ENCODE measurements at regions not wholly inside any gene's neighbourhood (a gene's known extent, or its start where the extent isn't known, plus 50 kb on each side); places are given as distances from the start of the nearest gene placed in this dataset.

DNA sequence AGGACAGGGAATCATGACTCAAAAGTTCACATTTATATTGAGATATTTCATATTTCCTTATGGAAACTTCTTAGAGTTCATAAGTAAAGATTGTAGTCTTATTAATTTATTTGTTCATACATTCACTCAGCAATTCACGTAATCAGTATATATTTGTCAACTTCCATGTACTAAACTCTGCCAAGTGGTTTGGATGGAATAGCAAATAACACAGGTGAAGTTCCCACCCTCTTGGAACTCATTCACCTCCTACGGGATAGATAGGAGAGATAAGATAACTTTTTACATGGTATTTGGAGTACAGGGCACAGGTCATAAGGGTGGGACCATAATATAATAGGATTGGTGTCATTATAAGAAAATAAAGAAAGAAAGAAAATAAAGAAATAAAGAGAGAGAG is 234.0 kb downstream of the CDC14C start:
- TF ChIP-seq EZH2 (IDR thresholded peaks at IDR 0.05; ENCODE audit: borderline replicate concordance, low read length) = no peak
- TF ChIP-seq, protein P1, sequence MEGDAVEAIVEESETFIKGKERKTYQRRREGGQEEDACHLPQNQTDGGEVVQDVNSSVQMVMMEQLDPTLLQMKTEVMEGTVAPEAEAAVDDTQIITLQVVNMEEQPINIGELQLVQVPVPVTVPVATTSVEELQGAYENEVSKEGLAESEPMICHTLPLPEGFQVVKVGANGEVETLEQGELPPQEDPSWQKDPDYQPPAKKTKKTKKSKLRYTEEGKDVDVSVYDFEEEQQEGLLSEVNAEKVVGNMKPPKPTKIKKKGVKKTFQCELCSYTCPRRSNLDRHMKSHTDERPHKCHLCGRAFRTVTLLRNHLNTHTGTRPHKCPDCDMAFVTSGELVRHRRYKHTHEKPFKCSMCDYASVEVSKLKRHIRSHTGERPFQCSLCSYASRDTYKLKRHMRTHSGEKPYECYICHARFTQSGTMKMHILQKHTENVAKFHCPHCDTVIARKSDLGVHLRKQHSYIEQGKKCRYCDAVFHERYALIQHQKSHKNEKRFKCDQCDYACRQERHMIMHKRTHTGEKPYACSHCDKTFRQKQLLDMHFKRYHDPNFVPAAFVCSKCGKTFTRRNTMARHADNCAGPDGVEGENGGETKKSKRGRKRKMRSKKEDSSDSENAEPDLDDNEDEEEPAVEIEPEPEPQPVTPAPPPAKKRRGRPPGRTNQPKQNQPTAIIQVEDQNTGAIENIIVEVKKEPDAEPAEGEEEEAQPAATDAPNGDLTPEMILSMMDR (IDR thresholded peaks at IDR 0.05; ENCODE audit: low read length) = no peak

Measured in OCI-LY1 (cell line).